Vagina (tissue), 2 donors: ENCODE measurements at regions not wholly inside any gene's neighbourhood (a gene's known extent, or its start where the extent isn't known, plus 50 kb on each side); places are given as distances from the start of the nearest gene placed in this dataset.
"Not testable (repeated sequence)": the region's sequence is repeated elsewhere in the genome, so short reads cannot be mapped to it uniquely, and the experiment has no call there.

Experiments
- DNase-seq, 2 donors: peaks; one replicate each; pipeline ENCODE4 v3.0.0-alpha.2; 2017; ENCODE audit errors: extremely low spot score in 2 of 2
- H3K27ac ChIP-seq: fragments of 200-600 bp; sonication (generic); one replicate; pipeline ENCODE4 v1.5.1; 2019
- H3K27me3 ChIP-seq: fragments of 200-600 bp; sonication (generic); one replicate; pipeline ENCODE4 v1.5.1; 2019
- H3K36me3 ChIP-seq, 2 donors: fragments of 200-600 bp; sonication (generic); one replicate each; pipeline ENCODE4 v1.5.1; 2017 to 2019
- H3K4me1 ChIP-seq: fragments of 200-600 bp; sonication (generic); one replicate; pipeline ENCODE4 v1.5.1; 2019
- H3K4me3 ChIP-seq, 2 donors: fragments of 200-600 bp; sonication (generic); 1 replicate in 1 of 2; 2 replicates in 1 of 2; pipeline ENCODE4 v1.5.1; 2016 to 2019
- H3K9me3 ChIP-seq: fragments of 200-600 bp; sonication (generic); one replicate; pipeline ENCODE4 v1.5.1; 2019
- POLR2A ChIP-seq, 2 donors: fragments of 450-650 bp; IDR thresholded peaks; one replicate each; pipeline ENCODE4 v1.6.1; 2017; ENCODE audit warnings: antibody characterized with exemption in 2 of 2, mild to moderate bottlenecking in 2 of 2, moderate library complexity in 2 of 2
- POLR2AphosphoS5 ChIP-seq, 2 donors: sonication (generic); formaldehyde crosslinking; IDR thresholded peaks; one replicate each; pipeline ENCODE4 v1.9.0; 2017; ENCODE audit warnings: antibody characterized with exemption in 2 of 2, mild to moderate bottlenecking in 2 of 2, low read depth in 1 of 2; ENCODE audit not compliant: insufficient read depth in 1 of 2
- intact Hi-C: fragments of 100-400 bp; cut with DNase I; formaldehyde crosslinking; loops from one replicate; pipeline ENCODE4 v1.15.1; 2023
- TF ChIP-seq, protein P1 (sequence below), 3 experiments: fragments of 450-650 bp in 2 of 3; fragments of 200-600 bp in 1 of 3; sonication (generic) in 1 of 3; IDR thresholded peaks; one replicate each; pipeline ENCODE4 v1.5.1; 2017 to 2019; ENCODE audit warnings: antibody characterized with exemption in 3 of 3, mild to moderate bottlenecking in 2 of 3, moderate library complexity in 2 of 3

DNA sequence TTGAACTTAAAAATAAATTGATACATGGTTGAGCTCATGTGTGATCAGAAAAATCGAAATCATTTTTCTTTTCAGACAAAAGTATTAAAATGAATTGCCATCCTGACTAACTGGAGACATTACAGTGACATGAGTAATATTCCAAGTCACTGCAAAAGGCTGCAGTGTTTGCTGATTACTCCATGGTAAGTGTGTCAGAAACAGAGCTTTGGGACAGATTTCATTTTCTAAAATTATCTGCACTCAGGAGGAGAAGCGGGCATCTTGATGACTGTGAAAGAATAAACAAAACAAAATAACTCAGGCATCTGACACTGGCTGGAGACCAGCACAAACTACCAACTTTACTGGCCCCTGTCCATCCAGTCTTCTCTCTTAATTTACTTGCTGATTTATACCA lies 312.3 kb upstream of the PIK3C3 start:
- no peaks in the 10 kb centered on the region for H3K9me3 ChIP-seq
- H3K4me3 ChIP-seq, result no peak overlapping the region
- no peaks in the 10 kb centered on the region for H3K27me3 ChIP-seq
- H3K4me1 ChIP-seq, result no peaks in the 10 kb centered on the region
- no peak overlapping the region for H3K27ac ChIP-seq
- TF ChIP-seq, protein P1, sequence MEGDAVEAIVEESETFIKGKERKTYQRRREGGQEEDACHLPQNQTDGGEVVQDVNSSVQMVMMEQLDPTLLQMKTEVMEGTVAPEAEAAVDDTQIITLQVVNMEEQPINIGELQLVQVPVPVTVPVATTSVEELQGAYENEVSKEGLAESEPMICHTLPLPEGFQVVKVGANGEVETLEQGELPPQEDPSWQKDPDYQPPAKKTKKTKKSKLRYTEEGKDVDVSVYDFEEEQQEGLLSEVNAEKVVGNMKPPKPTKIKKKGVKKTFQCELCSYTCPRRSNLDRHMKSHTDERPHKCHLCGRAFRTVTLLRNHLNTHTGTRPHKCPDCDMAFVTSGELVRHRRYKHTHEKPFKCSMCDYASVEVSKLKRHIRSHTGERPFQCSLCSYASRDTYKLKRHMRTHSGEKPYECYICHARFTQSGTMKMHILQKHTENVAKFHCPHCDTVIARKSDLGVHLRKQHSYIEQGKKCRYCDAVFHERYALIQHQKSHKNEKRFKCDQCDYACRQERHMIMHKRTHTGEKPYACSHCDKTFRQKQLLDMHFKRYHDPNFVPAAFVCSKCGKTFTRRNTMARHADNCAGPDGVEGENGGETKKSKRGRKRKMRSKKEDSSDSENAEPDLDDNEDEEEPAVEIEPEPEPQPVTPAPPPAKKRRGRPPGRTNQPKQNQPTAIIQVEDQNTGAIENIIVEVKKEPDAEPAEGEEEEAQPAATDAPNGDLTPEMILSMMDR (IDR thresholded peaks at IDR 0.05), result no peak
- no peak for TF ChIP-seq POLR2AphosphoS5 (IDR thresholded peaks at IDR 0.05; ENCODE audit: insufficient read depth in 1 of 2, low read depth in 1 of 2)
- TF ChIP-seq POLR2A (IDR thresholded peaks at IDR 0.05), result no peak
- DNase-seq, result no peak
- H3K36me3 ChIP-seq, result no peaks in the 10 kb centered on the region
- intact Hi-C loops, result no loop called here

GRCh38 chr18:41639218-41639617 lies 315.8 kb upstream of the PIK3C3 start:
- Histone ChIP-seq H3K9me3 (no peaks in the 10 kb centered on the region), H3K36me3 (no peaks in the 10 kb centered on the region), H3K4me1 (no peaks in the 10 kb centered on the region), H3K27me3 (no peaks in the 10 kb centered on the region), H3K4me3 (no peak overlapping the region), H3K27ac (no peak overlapping the region)
- no peak for DNase-seq
- TF ChIP-seq, protein P1 (IDR thresholded peaks at IDR 0.05), result no peak
- intact Hi-C loops, result no loop called here

DNA sequence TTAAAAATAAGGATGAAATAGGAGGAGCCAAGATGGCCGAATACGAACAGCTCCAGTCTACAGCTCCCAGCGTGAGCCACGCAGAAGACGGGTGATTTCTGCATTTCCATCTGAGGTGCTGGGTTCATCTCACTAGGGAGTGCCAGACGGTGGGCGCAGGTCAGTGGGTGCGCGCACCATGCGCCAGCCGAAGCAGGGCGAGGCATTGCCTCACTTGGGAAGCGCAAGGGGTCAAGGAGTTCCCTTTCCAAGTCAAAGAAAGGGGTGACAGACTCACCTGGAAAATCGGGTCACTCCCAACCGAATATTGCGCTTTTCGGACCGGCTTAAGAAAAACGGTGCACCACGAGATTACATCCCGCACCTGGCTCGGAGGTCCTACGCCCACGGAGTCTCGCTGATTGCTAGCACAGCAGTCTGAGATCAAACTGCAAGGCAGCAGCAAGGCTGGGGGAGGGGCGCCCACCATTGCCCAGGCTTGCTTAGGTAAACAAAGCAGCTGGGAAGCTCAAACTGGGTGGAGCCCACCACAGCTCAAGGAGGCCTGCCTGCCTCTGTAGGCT lies 323.2 kb upstream of the PIK3C3 start:
- H3K9me3 ChIP-seq, H3K27ac ChIP-seq, H3K4me1 ChIP-seq, H3K36me3 ChIP-seq, H3K27me3 ChIP-seq, DNase-seq, intact Hi-C loops, H3K4me3 ChIP-seq: not testable (repeated sequence)

DNA sequence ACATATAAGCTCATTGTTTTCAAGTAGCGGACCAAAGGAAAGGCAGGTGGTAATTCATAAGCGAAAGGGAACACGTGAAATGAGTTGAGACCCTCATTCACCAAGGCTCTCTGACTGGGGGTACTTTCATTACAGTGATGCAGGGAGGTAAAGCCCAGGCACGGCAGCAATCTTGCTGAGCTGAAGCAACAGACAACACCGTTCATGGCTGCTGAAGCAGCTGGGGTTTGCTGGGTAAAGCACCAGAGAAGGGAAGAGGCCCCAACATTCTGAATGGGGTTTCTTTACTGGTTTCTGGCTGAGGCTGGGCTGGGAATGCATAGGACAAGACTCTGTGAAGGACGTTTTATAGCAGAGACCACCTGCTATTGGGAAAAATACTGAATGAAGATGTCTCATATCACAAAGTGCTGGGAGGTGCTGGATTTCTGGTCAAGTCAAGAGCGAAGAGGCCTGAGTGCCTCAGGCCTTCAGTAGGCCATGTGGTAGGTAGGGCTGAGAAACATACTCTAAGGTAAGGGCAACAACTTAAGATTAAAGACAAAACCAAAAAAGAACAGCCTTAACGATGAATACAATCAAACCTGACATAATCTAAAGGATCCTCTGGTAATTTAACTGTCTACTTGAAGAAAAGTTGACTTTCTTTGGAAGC lies 324.7 kb upstream of the PIK3C3 start:
- no peaks in the 10 kb centered on the region for H3K9me3 ChIP-seq
- no peak overlapping the region for H3K4me3 ChIP-seq
- no peak overlapping the region for H3K27ac ChIP-seq
- no peaks in the 10 kb centered on the region for H3K27me3 ChIP-seq
- TF ChIP-seq, protein P1 (IDR thresholded peaks at IDR 0.05), result no peak
- TF ChIP-seq POLR2A (IDR thresholded peaks at IDR 0.05) (no peak), POLR2AphosphoS5 (IDR thresholded peaks at IDR 0.05; ENCODE audit: insufficient read depth in 1 of 2, low read depth in 1 of 2) (no peak)
- no peaks in the 10 kb centered on the region for H3K4me1 ChIP-seq
- no peaks in the 10 kb centered on the region for H3K36me3 ChIP-seq
- no peak for DNase-seq
- intact Hi-C loops, result no loop called here

DNA sequence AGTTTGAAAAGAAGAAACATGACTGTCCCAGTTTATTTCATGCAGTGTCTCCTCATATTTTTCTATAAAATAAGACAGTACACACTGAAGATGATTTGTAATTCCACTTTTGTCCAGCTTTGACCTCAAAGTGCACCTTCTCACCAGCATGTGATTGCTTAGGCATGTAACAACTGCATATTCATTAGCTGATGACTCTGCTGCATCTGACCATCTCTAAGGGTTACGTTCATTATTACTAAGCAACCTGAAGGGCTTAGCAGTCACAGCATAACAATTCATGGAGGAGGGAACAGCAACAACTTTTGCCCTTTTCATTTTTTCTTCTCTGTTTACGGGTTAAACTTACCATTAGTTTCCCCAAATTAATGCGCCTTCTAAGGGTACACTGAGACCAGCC lies 330.6 kb upstream of the PIK3C3 start:
- no peak for DNase-seq
- intact Hi-C loops, result no loop called here
- Histone ChIP-seq H3K36me3 (no peaks in the 10 kb centered on the region), H3K27me3 (no peaks in the 10 kb centered on the region), H3K4me1 (no peaks in the 10 kb centered on the region), H3K27ac (no peak overlapping the region), H3K9me3 (no peaks in the 10 kb centered on the region), H3K4me3 (no peak overlapping the region)
- TF ChIP-seq POLR2A (IDR thresholded peaks at IDR 0.05) (no peak), POLR2AphosphoS5 (IDR thresholded peaks at IDR 0.05; ENCODE audit: insufficient read depth in 1 of 2, low read depth in 1 of 2) (no peak)
- TF ChIP-seq, protein P1 (IDR thresholded peaks at IDR 0.05), result no peak
